GM13976 (cell line): ENCODE measurements at regions not wholly inside any gene's neighbourhood (a gene's known extent, or its start where the extent isn't known, plus 50 kb on each side); places are given as distances from the start of the nearest gene placed in this dataset.

Experiments used
- DNase-seq: peaks from one replicate; pipeline ENCODE4 v3.0.0; 2012; ENCODE audit warnings: low spot score
- in situ Hi-C: fragments of 300-500 bp; cut with MboI; formaldehyde crosslinking; loops from one replicate; pipeline ENCODE4 v1.12.0; 2022; ENCODE audit warnings: low sequenced_read_pairs, mixed read lengths, inconsistent platforms; ENCODE audit not compliant: unreplicated experiment
- TF ChIP-seq, protein P1 (sequence below): IDR thresholded peaks from 2 replicates; pipeline ENCODE4 v1.5.1; 2012; ENCODE audit warnings: borderline replicate concordance, mild to moderate bottlenecking; ENCODE audit not compliant: insufficient read depth; ENCODE audit errors: extremely low read depth, missing control alignments, control extremely low read depth

DNA sequence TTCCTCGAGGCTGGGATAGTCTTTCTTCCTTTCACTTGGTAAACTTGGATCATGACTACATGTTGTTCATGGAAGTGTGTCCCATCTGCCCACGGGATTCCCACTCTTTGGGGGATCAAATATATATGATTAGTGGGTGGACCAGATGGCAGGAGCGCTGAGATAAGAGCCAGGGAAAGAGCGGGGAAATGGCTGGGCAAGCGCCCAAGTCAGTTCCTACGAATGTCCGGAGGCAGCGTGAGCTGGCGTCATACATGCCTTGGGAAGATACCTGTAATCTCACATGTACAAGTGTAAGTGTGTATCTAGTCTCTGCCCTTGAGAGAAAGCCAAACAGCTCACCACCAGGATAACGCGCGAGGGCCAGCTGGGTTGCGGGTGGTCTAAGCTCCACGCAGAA is 62.3 kb downstream of the FZD10 start:
- in situ Hi-C loops, result no loop called here
- TF ChIP-seq, protein P1, sequence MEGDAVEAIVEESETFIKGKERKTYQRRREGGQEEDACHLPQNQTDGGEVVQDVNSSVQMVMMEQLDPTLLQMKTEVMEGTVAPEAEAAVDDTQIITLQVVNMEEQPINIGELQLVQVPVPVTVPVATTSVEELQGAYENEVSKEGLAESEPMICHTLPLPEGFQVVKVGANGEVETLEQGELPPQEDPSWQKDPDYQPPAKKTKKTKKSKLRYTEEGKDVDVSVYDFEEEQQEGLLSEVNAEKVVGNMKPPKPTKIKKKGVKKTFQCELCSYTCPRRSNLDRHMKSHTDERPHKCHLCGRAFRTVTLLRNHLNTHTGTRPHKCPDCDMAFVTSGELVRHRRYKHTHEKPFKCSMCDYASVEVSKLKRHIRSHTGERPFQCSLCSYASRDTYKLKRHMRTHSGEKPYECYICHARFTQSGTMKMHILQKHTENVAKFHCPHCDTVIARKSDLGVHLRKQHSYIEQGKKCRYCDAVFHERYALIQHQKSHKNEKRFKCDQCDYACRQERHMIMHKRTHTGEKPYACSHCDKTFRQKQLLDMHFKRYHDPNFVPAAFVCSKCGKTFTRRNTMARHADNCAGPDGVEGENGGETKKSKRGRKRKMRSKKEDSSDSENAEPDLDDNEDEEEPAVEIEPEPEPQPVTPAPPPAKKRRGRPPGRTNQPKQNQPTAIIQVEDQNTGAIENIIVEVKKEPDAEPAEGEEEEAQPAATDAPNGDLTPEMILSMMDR, result no peak
- DNase-seq, result no peak

DNA sequence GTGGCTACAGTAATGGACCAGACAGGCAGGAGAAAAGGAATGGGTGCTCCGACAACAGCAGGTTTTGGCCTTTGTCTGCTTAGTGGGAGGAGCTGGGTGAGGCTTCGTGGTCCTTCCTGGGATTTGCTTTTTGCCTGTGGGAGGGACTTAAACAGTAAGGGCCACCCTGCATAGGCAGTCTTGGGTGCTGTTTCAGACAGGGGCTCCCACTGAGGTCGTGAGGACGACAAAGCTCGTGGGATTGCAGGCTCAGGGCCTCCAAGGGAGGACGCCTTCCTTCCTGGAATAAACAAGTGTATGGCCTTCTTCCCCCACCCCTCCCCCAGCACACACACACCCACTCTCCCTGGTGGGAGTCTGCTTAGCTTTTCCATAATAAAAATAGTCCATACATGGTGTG is 63.1 kb downstream of the FZD10 start:
- in situ Hi-C loops, result no loop called here
- TF ChIP-seq, protein P1, result no peak
- no peak for DNase-seq

DNA sequence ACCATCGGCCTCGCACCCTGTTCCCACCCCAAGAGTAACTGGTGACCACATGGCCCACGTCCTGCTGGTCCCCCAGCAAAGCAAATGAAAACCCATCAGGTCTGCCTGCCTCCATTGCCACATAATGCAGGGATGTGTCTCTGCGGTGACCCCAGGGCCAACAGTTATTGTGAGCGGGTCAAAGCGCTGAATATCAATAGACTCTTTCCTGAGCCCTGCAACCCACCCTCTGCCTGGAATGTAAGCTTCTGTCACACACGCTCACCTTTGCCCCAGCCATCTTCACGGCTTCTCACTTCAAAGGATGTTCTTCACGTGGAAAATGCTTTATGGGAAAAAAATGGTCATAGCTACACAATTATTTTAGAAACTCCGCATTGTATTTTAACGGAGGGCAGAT is 63.9 kb downstream of the FZD10 start:
- DNase-seq, result no peak
- TF ChIP-seq, protein P1, result no peak
- in situ Hi-C loops, result no loop called here

DNA sequence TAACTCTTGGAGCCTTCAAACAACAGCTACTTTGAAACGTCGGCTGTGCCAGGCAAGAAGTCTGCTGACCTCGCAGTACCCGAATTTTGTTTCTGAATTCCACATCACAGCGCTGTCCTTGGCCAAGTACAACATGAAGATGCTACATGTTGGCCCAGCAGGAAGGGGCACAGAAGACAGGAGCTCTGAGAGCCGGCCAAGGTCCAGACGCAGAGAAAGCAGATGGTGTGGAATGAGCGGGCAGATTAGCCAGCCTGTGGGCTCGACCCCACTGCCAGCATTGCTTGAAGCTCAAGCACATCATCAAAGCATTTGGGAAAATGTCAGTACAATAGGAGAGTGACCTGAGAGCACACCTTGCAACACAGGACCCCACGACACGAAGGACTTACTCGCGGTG is 64.5 kb downstream of the FZD10 start:
- in situ Hi-C loops, result no loop called here
- TF ChIP-seq, protein P1, result no peak
- DNase-seq, result no peak

DNA sequence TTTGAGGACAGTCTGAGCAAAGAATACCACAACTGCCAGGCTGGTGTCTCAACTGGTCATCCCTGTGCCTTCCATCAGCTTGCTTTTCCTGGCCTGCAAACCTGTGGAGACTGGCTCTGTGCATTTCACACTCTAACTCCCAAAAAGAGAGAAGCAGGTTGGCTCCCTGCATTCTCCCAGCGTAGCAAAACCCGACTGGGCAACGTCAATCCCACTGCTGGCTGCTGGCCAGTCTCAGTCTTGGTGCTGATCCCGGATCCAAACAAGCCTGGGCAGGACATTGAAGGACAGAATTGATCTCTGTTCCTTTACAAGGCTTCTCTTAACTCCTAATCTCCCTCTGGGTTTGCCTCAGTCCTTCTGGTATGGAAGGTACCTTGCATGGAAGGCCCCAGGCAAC is 65.4 kb downstream of the FZD10 start:
- in situ Hi-C loops, result no loop called here
- DNase-seq, result no peak
- TF ChIP-seq, protein P1, result no peak

DNA sequence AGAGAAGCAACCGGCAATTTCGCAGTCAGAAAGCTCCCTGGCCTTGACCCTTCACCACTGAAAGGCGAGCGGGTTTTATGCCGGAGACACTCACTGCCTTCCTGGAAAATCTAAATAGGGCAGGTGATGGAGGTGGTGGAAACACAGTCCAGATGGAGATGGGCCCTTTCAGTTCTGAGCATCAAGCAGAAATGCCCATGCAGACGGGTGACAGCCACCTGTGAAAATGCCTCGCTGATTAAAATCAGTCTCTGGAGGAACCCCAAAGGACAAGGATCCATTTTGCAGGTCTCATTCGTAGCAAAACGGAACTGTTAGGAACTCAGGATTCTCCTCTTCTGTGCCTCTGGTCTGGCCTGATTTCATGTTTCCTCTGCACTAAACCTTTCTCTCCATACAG is 74.2 kb downstream of the FZD10 start:
- in situ Hi-C loops, result no loop called here
- DNase-seq, result no peak
- TF ChIP-seq, protein P1, result no peak
